ENCODE measurements at regions not wholly inside any gene's neighbourhood (a gene's known extent, or its start where the extent isn't known, plus 50 kb on each side); places are given as distances from the start of the nearest gene placed in this dataset.
A peak's percentile ranks its signal among the peaks of the same experiment; 100 is the strongest.

GRCh38 chr12:30858471-30858870, 68.1 kb upstream of the TSPAN11 start:
- TF ChIP-seq CTCF (IDR thresholded peaks at IDR 0.05; ENCODE audit: insufficient read depth, missing control alignments): no peak
- DNase-seq (ENCODE audit: insufficient read length, low spot score) (no peak), FAIRE-seq (no peak)

GRCh38 chr12:30853561-30854133, 72.9 kb upstream of the TSPAN11 start:
- TF ChIP-seq CTCF (IDR thresholded peaks at IDR 0.05; ENCODE audit: insufficient read depth, missing control alignments): no peak
- DNase-seq (ENCODE audit: insufficient read length, low spot score): no peak
- FAIRE-seq: no peak

- DNase-seq (ENCODE audit: insufficient read length, low spot score) (no peak), FAIRE-seq (no peak)
- TF ChIP-seq CTCF (IDR thresholded peaks at IDR 0.05; ENCODE audit: insufficient read depth, missing control alignments): no peak
Observed at GRCh38 chr12:30850684-30851083, 75.9 kb upstream of the TSPAN11 start.

- DNase-seq (ENCODE audit: insufficient read length, low spot score) (no peak), FAIRE-seq (peak; percentile 86)
- TF ChIP-seq CTCF (IDR thresholded peaks at IDR 0.05; ENCODE audit: insufficient read depth, missing control alignments): peak; percentile 85
Observed at GRCh38 chr12:30847259-30847658, 79.3 kb upstream of the TSPAN11 start.

DNA sequence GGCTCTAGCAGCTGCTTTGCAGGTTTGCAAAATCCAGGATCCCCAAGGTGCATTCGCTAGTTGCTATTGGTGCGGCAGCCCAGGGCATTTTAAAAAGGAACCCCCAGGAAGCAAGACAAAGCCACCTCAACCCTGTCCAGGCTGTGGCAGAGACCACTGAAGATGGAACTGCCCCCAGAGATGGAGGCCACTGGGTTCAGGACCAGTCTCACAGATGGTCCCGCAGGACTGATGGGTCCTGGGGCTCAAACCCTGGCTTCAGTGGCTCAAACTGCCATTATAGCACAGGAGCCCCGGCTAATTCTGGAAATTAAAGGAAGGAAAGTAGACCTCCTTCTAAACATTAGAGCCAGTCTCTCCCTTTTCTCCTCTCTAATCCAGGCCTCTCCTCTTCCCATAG, 79.8 kb upstream of the TSPAN11 start:
- TF ChIP-seq CTCF (IDR thresholded peaks at IDR 0.05; ENCODE audit: insufficient read depth, missing control alignments): no peak
- FAIRE-seq: no peak
- DNase-seq (ENCODE audit: insufficient read length, low spot score): no peak

GRCh38 chr12:30845676-30846075, 80.9 kb upstream of the TSPAN11 start:
- DNase-seq (ENCODE audit: insufficient read length, low spot score): no peak
- TF ChIP-seq CTCF (IDR thresholded peaks at IDR 0.05; ENCODE audit: insufficient read depth, missing control alignments): no peak
- FAIRE-seq: no peak

GRCh38 chr12:30843211-30843610, 83.3 kb upstream of the TSPAN11 start:
- no peak for TF ChIP-seq CTCF (IDR thresholded peaks at IDR 0.05; ENCODE audit: insufficient read depth, missing control alignments)
- FAIRE-seq: no peak

More at GRCh38 chr12:30843211-30843610, 83.3 kb upstream of the TSPAN11 start:
- DNase-seq (ENCODE audit: insufficient read length, low spot score): no peak
